GM23338 (cell line): ENCODE measurements at regions not wholly inside any gene's neighbourhood (a gene's known extent, or its start where the extent isn't known, plus 50 kb on each side); places are given as distances from the start of the nearest gene placed in this dataset.

Experiments used
- CTCF ChIP-seq, 2 experiments: fragments of 200-600 bp in 1 of 2; sonication (generic) in 1 of 2; conservative IDR thresholded peaks; 2 replicates each; pipeline versions ENCODE4 v1.5.1 to v1.6.1; 2016 to 2017; ENCODE audit warnings: antibody characterized with exemption in 2 of 2, low read depth in 2 of 2, mild to moderate bottlenecking in 2 of 2, moderate library complexity in 1 of 2
- ETS1 ChIP-seq: IDR thresholded peaks from 2 replicates; pipeline ENCODE4 v1.6.1; 2016; ENCODE audit warnings: antibody characterized with exemption
- EZH2 ChIP-seq: fragments of 200-600 bp; sonication (generic); IDR thresholded peaks from one replicate; pipeline ENCODE4 v1.8.0; 2017; ENCODE audit warnings: antibody characterized with exemption, mild to moderate bottlenecking, low read depth; ENCODE audit not compliant: unreplicated experiment
- EZH2phosphoT487 ChIP-seq: fragments of 200-600 bp; sonication (generic); IDR thresholded peaks from one replicate; pipeline ENCODE4 v1.8.1; 2018; ENCODE audit warnings: antibody characterized with exemption; ENCODE audit not compliant: unreplicated experiment
- JUNB ChIP-seq: IDR thresholded peaks from one replicate; pipeline ENCODE4 v1.6.1; 2016; ENCODE audit warnings: antibody characterized with exemption; ENCODE audit not compliant: unreplicated experiment
- POLR2AphosphoS5 ChIP-seq: IDR thresholded peaks from 2 replicates; pipeline ENCODE4 v1.6.1; 2016; ENCODE audit warnings: antibody characterized with exemption, low read depth
- REST ChIP-seq: IDR thresholded peaks from one replicate; pipeline ENCODE4 v1.6.1; 2018; ENCODE audit warnings: antibody characterized with exemption; ENCODE audit not compliant: unreplicated experiment
- STAT1 ChIP-seq: IDR thresholded peaks from one replicate; pipeline ENCODE4 v1.6.1; 2016; ENCODE audit warnings: antibody characterized with exemption; ENCODE audit not compliant: unreplicated experiment
- ZNF114 ChIP-seq: fragments of 250-450 bp; sonication (Bioruptor Pico); IDR thresholded peaks from 2 replicates; pipeline ENCODE4 v1.5.0; 2020; ENCODE audit warnings: mild to moderate bottlenecking, moderate library complexity
- ZNF462 ChIP-seq: fragments of 250-450 bp; sonication (Bioruptor Pico); IDR thresholded peaks from 2 replicates; pipeline ENCODE4 v1.5.0; 2020; ENCODE audit warnings: mild to moderate bottlenecking, moderate library complexity

- TF ChIP-seq REST (no peak), CTCF (conservative IDR thresholded peaks at IDR 0.05; ENCODE audit: low read depth in 2 of 2) (no peak), ZNF114 (CRISPR knock-in tag) (no peak), POLR2AphosphoS5 (no peak), EZH2phosphoT487 (no peak), EZH2 (no peak), JUNB (no peak), ETS1 (no peak), STAT1 (no peak), ZNF462 (CRISPR knock-in tag) (no peak)
Observed at GRCh38 chr5:5671823-5672222, 249.3 kb downstream of the ICE1 start.
